BLaER1 (cell line): ENCODE measurements at regions not wholly inside any gene's neighbourhood (a gene's known extent, or its start where the extent isn't known, plus 50 kb on each side); places are given as distances from the start of the nearest gene placed in this dataset.
A peak's percentile ranks its signal among the peaks of the same experiment; 100 is the strongest.

ENCODE experiments used
- H3K27ac ChIP-seq: shearing (Covaris generic); formaldehyde crosslinking; 2 replicates; pipeline ENCODE4 v1.8.1; 2022
- H3K27me3 ChIP-seq: shearing (Covaris generic); formaldehyde crosslinking; 2 replicates; pipeline ENCODE4 v1.8.1; 2022
- H3K36me3 ChIP-seq: shearing (Covaris generic); formaldehyde crosslinking; 2 replicates; pipeline ENCODE4 v1.8.1; 2022
- H3K4me1 ChIP-seq: shearing (Covaris generic); formaldehyde crosslinking; 2 replicates; pipeline ENCODE4 v1.8.1; 2022
- H3K4me2 ChIP-seq: shearing (Covaris generic); formaldehyde crosslinking; 2 replicates; pipeline ENCODE4 v1.8.1; 2022
- H3K4me3 ChIP-seq: shearing (Covaris generic); formaldehyde crosslinking; 2 replicates; pipeline ENCODE4 v1.8.1; 2022
- H3K9ac ChIP-seq: shearing (Covaris generic); formaldehyde crosslinking; 2 replicates; pipeline ENCODE4 v1.8.1; 2022
- H3K9me3 ChIP-seq: shearing (Covaris generic); formaldehyde crosslinking; 2 replicates; pipeline ENCODE4 v1.8.1; 2022
- H4K20me1 ChIP-seq: shearing (Covaris generic); formaldehyde crosslinking; 2 replicates; pipeline ENCODE4 v1.8.1; 2022
- Cebpa-rat ChIP-seq: shearing (Covaris generic); IDR thresholded peaks from 2 replicates; pipeline ENCODE4 v1.8.1; 2022

DNA sequence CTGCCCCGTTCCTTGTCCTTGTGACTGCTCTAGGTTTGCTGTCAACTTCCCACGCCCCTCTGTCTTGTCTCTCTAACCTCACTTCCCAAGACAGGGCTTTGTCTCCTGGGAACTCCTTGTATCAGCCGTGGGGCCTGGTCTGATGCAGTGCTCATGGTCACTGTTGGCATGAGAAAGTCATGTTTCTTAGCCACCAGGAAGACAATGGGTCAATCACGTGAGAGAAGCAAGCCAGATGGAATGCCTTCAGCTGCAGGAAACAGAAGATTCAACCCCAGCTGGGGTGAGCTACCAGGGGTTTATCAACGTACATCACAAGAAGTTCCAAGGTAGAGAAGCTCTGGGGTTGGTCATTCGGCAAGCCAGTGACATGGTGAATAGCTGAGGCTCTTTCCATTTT is 116.6 kb downstream of the IRF8 start:
- Histone ChIP-seq H3K27me3 (no peaks in the 10 kb centered on the region), H3K4me1 (peaks cover 19% of the 10 kb centered on the region), H3K4me2 (no peak overlapping the region), H3K36me3 (no peaks in the 10 kb centered on the region), H3K9me3 (peaks cover 13% of the 10 kb centered on the region; the same call in 1 of the 2 replicates), H3K27ac (no peak overlapping the region), H3K4me3 (no peak overlapping the region), H4K20me1 (no peaks in the 10 kb centered on the region), H3K9ac (no peak overlapping the region)
- TF ChIP-seq Cebpa-rat: no peak

DNA sequence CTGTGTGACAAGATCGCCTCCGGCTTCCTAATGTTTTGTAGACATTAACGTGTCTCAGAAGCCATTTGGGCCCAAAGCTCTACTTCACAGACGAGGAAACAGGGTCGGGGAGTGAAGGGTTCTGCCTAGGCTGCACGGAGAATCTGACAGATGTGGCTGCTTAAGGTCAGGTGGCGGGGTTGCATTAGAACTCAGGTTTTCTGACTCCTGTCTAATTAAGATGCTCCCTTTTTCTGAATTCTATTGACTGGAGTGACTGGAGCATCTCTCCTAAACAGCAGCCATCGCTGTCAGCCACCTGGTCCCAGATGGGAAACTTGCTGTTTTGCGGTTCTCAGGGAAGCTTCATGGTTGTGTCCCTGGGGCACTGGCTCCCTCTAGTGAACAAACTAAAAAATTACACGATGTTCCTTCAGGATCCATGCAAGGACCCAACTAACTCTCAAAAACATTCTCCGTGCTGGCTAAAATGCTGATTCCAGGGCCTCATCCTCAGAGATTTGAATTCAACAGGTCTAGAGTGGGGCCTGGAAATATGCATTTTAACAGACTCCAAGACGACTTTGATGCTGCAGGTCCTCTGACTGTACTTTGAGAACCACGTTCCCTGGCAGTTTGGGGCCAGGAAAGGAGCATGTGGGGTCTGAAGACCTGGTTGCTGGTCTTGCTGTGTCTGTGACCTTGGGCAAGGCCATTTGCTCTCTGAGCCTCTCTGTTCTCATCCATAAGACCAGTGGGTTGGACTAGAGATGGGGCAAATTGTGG is 117.4 kb downstream of the IRF8 start:
- Histone ChIP-seq H3K27ac (no peak overlapping the region), H3K4me3 (no peak overlapping the region), H3K4me2 (no peak overlapping the region), H3K9ac (no peak overlapping the region), H3K36me3 (no peaks in the 10 kb centered on the region), H3K9me3 (peaks cover 17% of the 10 kb centered on the region; the same call in 1 of the 2 replicates), H3K4me1 (peaks cover 17% of the 10 kb centered on the region), H3K27me3 (no peaks in the 10 kb centered on the region), H4K20me1 (no peaks in the 10 kb centered on the region)
- no peak for TF ChIP-seq Cebpa-rat

DNA sequence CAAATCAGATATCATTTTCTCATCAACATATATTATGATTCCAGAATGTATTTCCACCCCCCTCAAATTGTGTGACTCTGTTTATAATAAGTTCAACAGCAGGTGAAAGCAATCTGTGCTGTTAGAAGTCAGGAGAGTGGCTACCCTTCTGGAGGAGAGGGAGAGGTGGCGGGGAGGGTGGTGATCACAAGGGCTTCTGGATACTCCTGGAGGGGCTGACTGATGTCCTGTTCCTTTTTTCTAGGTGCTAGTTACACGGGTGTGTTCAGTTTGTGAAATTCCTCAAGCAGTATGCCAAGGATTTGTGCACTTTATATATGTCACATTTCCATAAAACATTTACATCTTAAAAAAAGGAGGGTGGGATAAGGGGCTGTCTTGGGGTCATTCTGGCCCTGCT is 119.1 kb downstream of the IRF8 start:
- H3K4me2 ChIP-seq: peak overlapping the region; percentile 49; the same call in 1 of the 2 replicates
- no peaks in the 10 kb centered on the region for H3K36me3 ChIP-seq
- H3K27me3 ChIP-seq: no peaks in the 10 kb centered on the region
- H3K4me1 ChIP-seq: peaks cover 17% of the 10 kb centered on the region
- no peak for TF ChIP-seq Cebpa-rat
- no peak overlapping the region for H3K4me3 ChIP-seq
- no peaks in the 10 kb centered on the region for H4K20me1 ChIP-seq
- peaks cover 23% of the 10 kb centered on the region for H3K9me3 ChIP-seq
- no peak overlapping the region for H3K9ac ChIP-seq
- H3K27ac ChIP-seq: no peak overlapping the region

DNA sequence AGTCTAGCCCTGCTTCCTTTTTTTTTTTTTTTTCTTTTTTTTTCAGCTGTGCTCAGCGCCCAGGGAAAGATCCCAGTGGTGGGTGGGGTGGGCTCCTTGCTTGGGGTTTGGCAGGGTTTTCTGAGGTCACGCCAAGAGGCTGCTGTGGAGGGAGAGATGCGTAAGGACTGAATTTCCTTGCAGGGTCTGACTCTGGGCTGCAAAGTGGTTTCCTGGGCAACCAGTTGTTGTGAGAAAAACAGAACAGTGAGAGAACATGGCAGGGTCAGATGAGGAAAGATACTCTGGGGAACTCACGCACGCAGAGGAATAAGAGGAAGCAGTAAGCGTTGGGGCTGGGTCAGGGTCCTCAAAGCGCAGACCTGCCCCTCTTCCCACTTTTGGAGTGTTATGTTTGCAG is 119.5 kb downstream of the IRF8 start:
- no peak overlapping the region for H3K9ac ChIP-seq
- H3K4me3 ChIP-seq: no peak overlapping the region
- peaks cover 27% of the 10 kb centered on the region for H3K9me3 ChIP-seq
- TF ChIP-seq Cebpa-rat: no peak
- no peaks in the 10 kb centered on the region for H3K36me3 ChIP-seq
- no peak overlapping the region for H3K27ac ChIP-seq
- H4K20me1 ChIP-seq: no peaks in the 10 kb centered on the region
- H3K4me2 ChIP-seq: peak overlapping the region; percentile 49
- peaks cover 17% of the 10 kb centered on the region for H3K4me1 ChIP-seq
- H3K27me3 ChIP-seq: no peaks in the 10 kb centered on the region

DNA sequence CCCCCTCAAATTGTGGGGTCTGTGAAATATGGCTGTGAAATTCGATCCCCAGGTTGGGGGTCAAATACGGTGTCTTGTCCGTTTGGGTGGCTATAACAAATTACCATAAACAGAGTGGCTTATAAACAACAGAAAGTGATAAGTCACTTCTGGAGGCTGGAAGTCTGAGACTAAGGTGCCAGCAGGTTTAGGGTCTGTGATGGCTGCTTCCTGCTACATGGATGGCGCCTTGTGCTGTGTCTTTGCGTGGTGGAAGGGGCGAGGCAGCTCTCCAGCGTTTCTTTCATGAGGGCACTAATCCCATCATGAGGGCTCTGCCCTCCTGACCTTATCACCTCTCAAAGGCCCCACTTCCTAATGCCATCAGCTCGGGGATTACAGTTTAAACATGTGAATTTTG is 120.0 kb downstream of the IRF8 start:
- H3K4me2 ChIP-seq: peak overlapping the region; percentile 49
- H3K27ac ChIP-seq: no peak overlapping the region
- no peaks in the 10 kb centered on the region for H3K36me3 ChIP-seq
- no peaks in the 10 kb centered on the region for H3K27me3 ChIP-seq
- H3K4me1 ChIP-seq: peaks cover 17% of the 10 kb centered on the region
- no peak overlapping the region for H3K4me3 ChIP-seq
- H4K20me1 ChIP-seq: no peaks in the 10 kb centered on the region
- TF ChIP-seq Cebpa-rat: no peak
- peaks cover 32% of the 10 kb centered on the region for H3K9me3 ChIP-seq
- H3K9ac ChIP-seq: no peak overlapping the region

DNA sequence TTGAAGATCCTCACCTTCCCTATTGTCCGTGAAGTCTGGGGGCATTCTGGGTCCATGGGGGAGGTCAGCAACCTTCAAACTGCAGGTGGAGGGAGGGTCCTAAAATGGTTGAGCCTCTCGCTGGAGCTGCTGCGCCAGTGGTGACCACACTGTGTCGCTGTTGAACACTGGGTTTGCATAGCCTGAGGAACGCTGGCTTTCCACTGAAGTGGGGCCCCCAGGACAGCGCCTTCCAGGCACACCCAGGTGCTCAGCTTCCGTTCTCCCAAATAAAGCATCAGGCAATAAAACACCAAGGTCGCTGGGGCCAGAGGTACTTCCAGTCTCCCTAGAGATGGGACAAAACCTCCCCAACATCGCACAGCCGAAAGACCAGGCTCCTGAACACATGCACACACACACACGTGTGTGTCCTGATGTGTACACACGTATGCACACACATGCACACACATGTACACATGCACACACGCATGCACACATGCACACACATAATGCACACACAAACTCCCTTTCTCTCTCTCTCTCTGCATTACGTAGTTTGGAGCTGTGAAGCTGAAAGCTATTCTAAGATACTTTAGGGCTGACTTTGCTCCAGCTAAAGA is 120.6 kb downstream of the IRF8 start:
- H3K36me3 ChIP-seq: no peaks in the 10 kb centered on the region
- H3K27me3 ChIP-seq: no peaks in the 10 kb centered on the region
- H4K20me1 ChIP-seq: no peaks in the 10 kb centered on the region
- H3K4me1 ChIP-seq: peaks cover 17% of the 10 kb centered on the region
- no peak overlapping the region for H3K4me2 ChIP-seq
- no peak overlapping the region for H3K9ac ChIP-seq
- H3K27ac ChIP-seq: no peak overlapping the region
- no peak for TF ChIP-seq Cebpa-rat
- H3K4me3 ChIP-seq: no peak overlapping the region
- H3K9me3 ChIP-seq: peaks cover 38% of the 10 kb centered on the region

DNA sequence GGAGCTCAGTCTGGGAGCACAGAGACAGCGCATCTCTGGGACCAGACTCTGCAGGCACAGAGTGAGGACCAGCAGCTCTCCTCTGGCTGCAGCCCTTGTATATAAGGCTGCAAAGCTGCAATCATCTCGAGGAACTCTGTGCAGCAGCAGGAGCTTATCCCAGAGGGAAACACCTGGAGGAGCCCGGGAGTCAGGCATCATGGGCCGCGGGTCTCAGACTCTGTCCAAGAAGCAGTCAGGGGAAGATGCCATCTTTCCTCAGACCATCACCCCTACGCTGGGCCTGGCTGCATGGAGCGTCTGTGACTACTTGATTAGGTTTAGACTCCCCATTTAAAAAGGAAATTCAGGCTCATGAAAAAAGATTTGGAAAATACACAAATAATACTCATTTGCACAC is 122.0 kb downstream of the IRF8 start:
- H4K20me1 ChIP-seq: no peaks in the 10 kb centered on the region
- H3K27me3 ChIP-seq: no peaks in the 10 kb centered on the region
- H3K9ac ChIP-seq: no peak overlapping the region
- no peak overlapping the region for H3K4me3 ChIP-seq
- TF ChIP-seq Cebpa-rat: no peak
- H3K9me3 ChIP-seq: peaks cover 46% of the 10 kb centered on the region
- H3K36me3 ChIP-seq: no peaks in the 10 kb centered on the region
- H3K4me2 ChIP-seq: no peak overlapping the region
- peaks cover 29% of the 10 kb centered on the region for H3K4me1 ChIP-seq
- no peak overlapping the region for H3K27ac ChIP-seq

DNA sequence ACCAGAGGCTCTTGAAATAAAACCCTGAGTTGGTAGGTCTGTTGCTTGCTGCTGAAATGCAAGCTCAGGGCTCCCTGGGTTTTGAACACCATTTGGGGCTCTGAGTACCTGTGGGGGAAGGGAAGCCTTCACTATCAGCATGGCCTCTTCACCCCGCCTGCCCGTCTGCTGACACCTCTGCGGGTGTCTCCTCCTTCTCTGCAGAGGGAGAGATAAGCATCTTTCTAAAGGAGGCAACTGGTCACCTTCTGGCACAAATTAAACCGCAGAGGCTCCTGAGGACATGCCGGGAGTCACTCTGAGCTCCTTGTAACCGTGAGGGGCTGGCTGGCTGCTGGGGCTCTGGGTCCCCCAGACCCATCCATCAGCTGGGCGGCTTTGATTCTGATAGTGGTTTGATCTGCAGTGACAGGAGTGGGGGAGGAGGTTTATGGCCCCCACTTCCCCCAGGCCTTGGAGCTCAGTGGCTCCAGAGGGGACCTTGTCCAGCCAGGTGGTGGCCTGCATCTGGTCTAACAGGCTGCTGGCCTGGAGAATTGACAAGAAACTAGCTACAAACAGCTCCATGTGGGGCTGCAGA is 123.5 kb downstream of the IRF8 start:
- no peaks in the 10 kb centered on the region for H3K27me3 ChIP-seq
- no peak overlapping the region for H3K4me2 ChIP-seq
- peaks cover 37% of the 10 kb centered on the region for H3K4me1 ChIP-seq
- no peak overlapping the region for H3K27ac ChIP-seq
- H3K4me3 ChIP-seq: no peak overlapping the region
- no peaks in the 10 kb centered on the region for H4K20me1 ChIP-seq
- no peak for TF ChIP-seq Cebpa-rat
- H3K36me3 ChIP-seq: no peaks in the 10 kb centered on the region
- no peak overlapping the region for H3K9ac ChIP-seq
- peaks cover 46% of the 10 kb centered on the region for H3K9me3 ChIP-seq

DNA sequence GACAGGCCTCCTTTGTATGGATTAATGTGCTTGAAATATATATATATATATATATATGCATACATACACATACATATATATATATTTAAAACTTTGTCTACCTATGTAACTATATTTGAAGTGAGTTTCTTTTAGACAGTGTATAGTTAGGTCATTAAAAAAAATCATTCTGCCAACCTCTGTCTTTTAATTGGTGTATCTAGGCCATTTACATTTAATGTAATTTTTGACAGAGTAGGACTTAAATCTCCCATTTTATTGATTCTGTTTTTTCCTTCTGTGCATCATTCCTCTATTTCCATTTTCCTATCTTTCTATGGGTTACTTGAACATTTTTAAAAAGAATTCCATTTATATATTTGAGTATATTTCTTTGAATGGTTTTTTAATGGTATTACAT is 125.2 kb downstream of the IRF8 start:
- Histone ChIP-seq H3K36me3 (no peaks in the 10 kb centered on the region), H3K27me3 (no peaks in the 10 kb centered on the region), H3K4me3 (no peak overlapping the region), H3K9me3 (peaks cover 45% of the 10 kb centered on the region), H3K4me1 (peaks cover 31% of the 10 kb centered on the region), H4K20me1 (no peaks in the 10 kb centered on the region), H3K4me2 (no peak overlapping the region), H3K27ac (no peak overlapping the region), H3K9ac (no peak overlapping the region)
- no peak for TF ChIP-seq Cebpa-rat

DNA sequence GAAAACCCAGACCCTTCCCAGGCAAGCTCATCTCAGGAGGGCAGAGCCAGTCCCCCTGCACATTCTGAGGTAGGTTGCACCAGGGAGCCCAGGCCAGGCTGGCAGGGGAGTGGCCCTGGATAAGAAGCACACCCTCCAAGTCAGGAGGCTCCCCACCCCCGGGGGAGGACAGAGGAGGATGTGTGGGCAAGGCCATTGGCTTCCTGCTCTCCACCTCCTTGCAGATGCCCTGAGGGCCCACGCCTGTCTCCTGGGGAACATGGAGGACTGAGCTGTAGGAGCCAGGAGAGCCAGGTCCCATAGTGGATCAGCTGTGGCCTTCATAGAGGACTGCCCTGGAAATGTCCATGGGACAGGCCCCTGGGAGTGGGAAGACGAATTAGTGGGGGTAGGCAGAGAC is 126.7 kb downstream of the IRF8 start:
- no peak for TF ChIP-seq Cebpa-rat
- H3K4me3 ChIP-seq: no peak overlapping the region
- H3K9ac ChIP-seq: no peak overlapping the region; the same call in 1 of the 2 replicates
- peak overlapping the region; percentile 54; the same call in 1 of the 2 replicates for H3K27ac ChIP-seq
- peaks cover 32% of the 10 kb centered on the region for H3K9me3 ChIP-seq
- H4K20me1 ChIP-seq: no peaks in the 10 kb centered on the region
- H3K4me1 ChIP-seq: peaks cover 42% of the 10 kb centered on the region
- no peaks in the 10 kb centered on the region for H3K27me3 ChIP-seq
- no peaks in the 10 kb centered on the region for H3K36me3 ChIP-seq
- peak overlapping the region; percentile 66 for H3K4me2 ChIP-seq
